Activated CD4-positive, alpha-beta T cell treated with anti-CD3 and anti-CD28 coated beads, Interleukin-2, amount 50 U/mL, for 24 hours (primary cell): ENCODE measurements at regions not wholly inside any gene's neighbourhood (a gene's known extent, or its start where the extent isn't known, plus 50 kb on each side); places are given as distances from the start of the nearest gene placed in this dataset.

ENCODE experiments used
- DNase-seq, 2 donors: peaks; one replicate each; pipeline ENCODE4 v3.0.0-alpha.2; 2020; ENCODE audit warnings: low read depth in 1 of 2, low spot score in 1 of 2

DNA sequence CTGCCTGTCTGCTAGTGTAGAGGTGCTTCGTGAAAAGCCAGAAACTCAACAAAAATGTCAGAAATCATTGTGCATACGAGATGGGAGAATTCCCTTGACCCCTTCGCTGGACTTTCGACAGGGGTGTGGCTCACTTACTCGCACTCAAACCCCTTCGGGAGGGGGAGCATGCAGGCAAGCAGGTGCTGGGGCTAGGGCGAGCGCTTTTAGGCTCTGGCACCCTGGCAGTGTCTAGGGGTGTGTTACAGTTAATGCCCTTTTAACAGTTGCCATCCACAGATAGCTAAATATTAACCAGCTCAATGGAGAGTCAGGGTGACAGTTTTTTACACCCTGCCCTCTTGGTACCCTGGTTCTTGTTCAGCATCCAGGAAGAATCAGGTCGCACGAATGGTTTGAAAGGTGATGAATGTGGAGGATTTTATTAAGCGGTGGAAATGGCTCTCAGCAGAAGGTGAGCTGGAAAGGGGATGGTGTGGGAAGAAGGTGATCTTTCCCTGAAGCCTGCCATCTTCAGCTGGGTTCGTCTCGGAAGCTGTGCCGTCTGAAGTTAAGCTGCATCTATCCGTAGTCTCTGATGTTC is 59.6 kb upstream of the SHANK2 start:
- DNase-seq, result no peak

GRCh38 chr11:71311176-71311925 is 59.0 kb upstream of the SHANK2 start:
- DNase-seq, result no peak

DNA sequence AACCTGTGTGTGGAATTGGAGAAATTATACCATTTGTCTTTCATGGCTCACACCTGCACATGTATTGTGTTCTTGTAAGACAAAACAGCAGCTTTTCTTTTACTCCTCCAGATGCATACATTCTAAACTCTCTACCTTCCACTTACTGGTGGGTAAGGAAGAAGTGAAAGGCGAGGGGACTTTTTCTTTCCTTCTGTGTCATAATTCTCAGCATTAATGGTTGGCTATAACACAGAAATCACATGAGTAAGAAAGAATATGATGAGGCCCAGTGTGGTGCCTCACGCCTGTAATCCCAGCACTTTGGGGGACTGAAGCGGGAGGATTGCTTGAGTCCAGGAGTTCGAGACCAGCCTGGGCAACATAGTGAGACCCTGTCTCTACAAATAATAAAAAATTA is 57.8 kb upstream of the SHANK2 start:
- DNase-seq, result no peak

DNA sequence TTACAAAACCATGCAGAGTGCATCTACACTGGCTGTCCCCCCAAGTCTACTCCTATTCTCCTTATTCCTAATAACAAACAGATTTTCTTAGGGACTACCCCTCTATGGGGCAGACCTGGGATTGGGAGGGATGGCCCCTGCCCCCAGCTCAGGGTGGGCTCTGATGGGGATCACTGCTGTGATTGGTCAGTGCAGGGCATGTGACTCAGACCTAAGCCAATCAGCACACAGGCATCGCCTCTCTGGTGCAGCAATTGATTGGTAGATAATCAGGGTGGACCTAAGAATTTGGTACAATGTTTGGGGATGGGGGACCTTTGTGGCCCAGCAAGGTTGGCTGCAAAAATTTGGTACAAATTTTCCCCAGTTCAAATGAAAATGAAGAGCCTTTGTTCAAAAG is 57.2 kb upstream of the SHANK2 start:
- no peak for DNase-seq

DNA sequence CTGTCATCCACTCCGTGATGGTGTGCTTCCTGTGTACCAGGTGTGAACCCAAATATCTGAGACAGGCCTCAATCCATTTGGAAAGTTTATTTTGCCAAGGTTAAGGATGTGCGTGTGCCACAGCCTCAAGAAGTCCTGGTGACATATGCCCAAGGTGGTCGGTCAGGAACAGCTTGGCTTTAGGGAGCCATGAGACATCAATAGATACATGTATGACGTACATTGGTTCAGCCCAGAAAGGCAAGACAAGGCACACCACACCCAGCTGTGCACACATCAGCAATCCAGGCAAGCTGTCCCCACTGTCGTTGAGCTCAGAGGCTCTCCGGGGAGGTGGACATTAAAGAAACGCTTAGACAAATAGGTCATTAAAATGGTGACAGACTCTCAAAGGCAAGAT is 56.8 kb upstream of the SHANK2 start:
- DNase-seq, result no peak

- DNase-seq, result no peak
Measured at GRCh38 chr11:71307811-71308645, 55.7 kb upstream of the SHANK2 start.

DNA sequence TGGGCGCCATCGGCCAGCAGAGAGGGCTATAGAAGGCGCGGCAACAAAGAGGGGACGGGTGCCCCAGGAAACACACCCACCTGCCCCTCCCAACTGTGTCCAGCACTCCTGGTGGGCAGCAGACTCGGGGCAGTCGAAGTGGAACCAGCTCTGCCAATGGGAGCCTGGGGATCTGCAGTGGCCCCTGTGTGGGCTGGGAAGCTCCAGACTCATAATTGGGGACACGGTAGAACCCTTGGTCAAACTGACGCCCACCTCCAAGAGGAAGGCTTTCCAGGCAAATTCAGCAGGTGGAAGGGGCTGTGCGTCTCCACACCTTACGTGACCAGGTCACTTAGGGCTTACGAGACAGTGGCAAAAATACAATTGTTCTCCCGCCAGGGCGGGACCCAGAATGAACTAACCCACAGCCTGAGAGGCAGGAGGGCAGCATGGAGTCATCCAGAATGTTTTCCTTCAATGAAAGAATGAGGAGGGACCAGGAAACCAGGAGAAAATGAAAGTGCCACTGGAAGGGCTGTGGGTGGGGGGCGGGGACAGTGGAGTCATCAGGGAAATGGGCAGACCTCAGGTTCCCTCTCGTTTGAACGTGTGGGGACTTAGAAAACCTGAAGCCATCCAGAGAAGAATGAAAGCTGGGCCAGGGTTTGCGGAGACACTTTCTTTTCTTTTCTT is 53.2 kb upstream of the SHANK2 start:
- no peak for DNase-seq

DNA sequence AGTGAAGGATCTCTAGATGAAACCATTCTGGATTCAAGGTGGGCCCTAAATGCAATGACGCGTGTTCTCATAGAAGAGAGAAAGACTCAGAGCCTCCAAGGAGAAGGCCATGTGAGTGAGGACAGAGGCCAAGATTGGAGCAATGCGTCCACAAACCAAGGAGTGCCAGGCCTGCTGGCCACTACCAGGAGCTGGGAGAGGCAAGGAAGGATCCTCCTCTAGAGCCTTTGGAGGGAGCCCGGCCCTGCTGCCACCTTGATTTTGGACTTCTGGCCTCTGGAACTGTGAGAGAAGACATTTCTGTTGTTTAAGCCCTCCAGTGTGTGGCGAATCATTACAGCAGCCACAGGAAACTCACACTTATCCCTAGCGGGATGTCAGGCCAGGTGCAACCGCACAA is 52.7 kb upstream of the SHANK2 start:
- DNase-seq, result no peak

DNA sequence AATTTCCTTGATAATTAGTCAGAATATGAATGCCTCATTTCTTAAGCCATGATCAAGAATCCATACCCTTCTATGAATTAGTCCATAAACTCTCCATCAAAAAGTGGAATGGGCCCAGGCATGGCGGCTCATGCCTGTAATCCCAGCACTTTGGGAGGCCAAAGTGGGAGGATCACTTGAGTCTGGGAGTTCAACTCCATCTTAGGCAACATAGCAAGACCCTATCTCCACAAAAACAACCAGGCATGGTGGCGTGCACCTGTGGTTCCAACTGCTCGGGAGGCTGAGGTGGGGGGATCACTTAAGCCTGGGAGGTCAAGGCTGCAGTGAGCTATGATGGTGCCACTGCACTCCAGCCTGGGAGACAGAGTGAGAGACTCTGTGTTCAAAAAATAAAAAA is 52.1 kb upstream of the SHANK2 start:
- no peak for DNase-seq

- DNase-seq, result no peak
Measured at GRCh38 chr11:71304045-71304444, 51.7 kb upstream of the SHANK2 start.

DNA sequence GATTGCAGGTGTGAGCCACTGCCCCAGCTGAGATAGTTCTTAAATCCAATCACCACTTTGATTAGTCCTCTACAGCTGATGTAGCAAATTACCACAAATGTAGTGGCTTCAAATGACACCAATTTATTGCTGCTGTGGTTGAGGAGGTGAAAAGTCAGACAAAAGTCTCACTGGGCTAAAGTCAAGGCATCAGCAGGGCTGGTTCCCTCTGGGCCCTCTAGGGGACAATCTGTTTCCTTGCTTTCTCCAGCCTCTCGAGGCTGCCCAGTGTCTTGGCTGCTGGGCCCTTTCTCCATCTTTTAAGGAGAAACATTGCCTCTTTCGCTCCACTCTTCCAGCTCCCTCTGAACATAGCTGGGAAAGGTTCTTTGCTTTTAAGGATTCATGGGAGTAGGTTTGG is 50.5 kb upstream of the SHANK2 start:
- no peak for DNase-seq

- no peak for DNase-seq
Measured at GRCh38 chr11:71302534-71302909, 50.1 kb upstream of the SHANK2 start.
